ENCODE measurements at regions not wholly inside any gene's neighbourhood (a gene's known extent, or its start where the extent isn't known, plus 50 kb on each side); places are given as distances from the start of the nearest gene placed in this dataset.

DNA sequence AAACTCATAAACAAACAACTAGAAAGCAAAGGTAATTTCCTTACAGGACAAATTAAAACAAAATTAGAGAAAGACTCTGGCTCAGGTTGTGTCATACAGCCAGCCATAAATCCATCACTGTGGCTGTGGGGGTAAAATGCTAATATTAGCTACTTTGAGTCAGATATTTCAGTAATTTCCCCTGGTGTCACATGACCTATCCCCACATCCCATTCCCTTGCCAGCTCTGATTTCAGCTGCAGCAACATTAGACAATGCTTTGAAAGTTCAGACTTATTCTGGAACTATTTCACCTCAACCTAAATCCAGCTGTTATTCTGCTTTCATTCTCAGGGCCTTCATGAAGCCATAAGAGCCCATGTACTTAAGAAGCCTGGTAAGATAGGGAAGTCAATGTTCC is 55.3 kb downstream of the RPL10L start:
- TF ChIP-seq GABPA (IDR thresholded peaks at IDR 0.05 in 1 of 2, conservative IDR thresholded peaks at IDR 0.05 in 1 of 2) (no peak), SP1 (IDR thresholded peaks at IDR 0.05) (no peak), TAF1 (conservative IDR thresholded peaks at IDR 0.05) (no peak), EGR1 (IDR thresholded peaks at IDR 0.05; ENCODE audit: low read depth in 2 of 2) (no peak), HNF4G (IDR thresholded peaks at IDR 0.05) (no peak), YY1 (IDR thresholded peaks at IDR 0.05) (no peak)
- TF ChIP-seq, protein P1, sequence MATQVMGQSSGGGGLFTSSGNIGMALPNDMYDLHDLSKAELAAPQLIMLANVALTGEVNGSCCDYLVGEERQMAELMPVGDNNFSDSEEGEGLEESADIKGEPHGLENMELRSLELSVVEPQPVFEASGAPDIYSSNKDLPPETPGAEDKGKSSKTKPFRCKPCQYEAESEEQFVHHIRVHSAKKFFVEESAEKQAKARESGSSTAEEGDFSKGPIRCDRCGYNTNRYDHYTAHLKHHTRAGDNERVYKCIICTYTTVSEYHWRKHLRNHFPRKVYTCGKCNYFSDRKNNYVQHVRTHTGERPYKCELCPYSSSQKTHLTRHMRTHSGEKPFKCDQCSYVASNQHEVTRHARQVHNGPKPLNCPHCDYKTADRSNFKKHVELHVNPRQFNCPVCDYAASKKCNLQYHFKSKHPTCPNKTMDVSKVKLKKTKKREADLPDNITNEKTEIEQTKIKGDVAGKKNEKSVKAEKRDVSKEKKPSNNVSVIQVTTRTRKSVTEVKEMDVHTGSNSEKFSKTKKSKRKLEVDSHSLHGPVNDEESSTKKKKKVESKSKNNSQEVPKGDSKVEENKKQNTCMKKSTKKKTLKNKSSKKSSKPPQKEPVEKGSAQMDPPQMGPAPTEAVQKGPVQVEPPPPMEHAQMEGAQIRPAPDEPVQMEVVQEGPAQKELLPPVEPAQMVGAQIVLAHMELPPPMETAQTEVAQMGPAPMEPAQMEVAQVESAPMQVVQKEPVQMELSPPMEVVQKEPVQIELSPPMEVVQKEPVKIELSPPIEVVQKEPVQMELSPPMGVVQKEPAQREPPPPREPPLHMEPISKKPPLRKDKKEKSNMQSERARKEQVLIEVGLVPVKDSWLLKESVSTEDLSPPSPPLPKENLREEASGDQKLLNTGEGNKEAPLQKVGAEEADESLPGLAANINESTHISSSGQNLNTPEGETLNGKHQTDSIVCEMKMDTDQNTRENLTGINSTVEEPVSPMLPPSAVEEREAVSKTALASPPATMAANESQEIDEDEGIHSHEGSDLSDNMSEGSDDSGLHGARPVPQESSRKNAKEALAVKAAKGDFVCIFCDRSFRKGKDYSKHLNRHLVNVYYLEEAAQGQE (IDR thresholded peaks at IDR 0.05), result no peak
- no peak for DNase-seq (ENCODE audit: low spot score)

DNA sequence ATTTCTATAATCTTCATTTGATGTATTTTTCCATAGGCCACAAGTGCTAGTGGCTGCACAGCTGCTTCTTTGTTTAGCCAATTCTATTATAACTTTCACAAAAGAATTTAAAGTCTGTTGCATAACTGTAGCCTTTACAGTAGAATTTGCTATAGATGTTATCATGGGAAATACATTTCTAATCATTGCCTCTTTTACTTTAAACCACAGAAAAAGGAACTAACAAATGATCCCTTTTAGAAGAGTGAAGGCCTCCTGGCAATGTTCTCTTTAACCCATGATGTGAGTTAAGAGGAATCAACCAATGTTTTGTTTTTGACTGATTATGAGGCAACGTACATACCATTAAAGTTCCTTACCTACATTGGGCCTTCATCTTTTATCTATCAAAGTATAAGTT is 68.8 kb downstream of the RPL10L start:
- H3K27me3 ChIP-seq (ENCODE audit: control insufficient read depth in 4 of 4, insufficient read depth in 4 of 4, low read length in 3 of 4), result no peaks in the 10 kb centered on the region
- TF ChIP-seq NR2F2 (IDR thresholded peaks at IDR 0.05) (no peak), FOXA1 (IDR thresholded peaks at IDR 0.05) (no peak), HNF4G (IDR thresholded peaks at IDR 0.05) (no peak), JUND (IDR thresholded peaks at IDR 0.05) (no peak), FOXA2 (IDR thresholded peaks at IDR 0.05) (no peak), RXRA (IDR thresholded peaks at IDR 0.05) (no peak), HNF4A (conservative IDR thresholded peaks at IDR 0.05) (no peak), RAD21 (IDR thresholded peaks at IDR 0.05) (no peak), GABPA (IDR thresholded peaks at IDR 0.05 in 1 of 2, conservative IDR thresholded peaks at IDR 0.05 in 1 of 2) (no peak), SP1 (IDR thresholded peaks at IDR 0.05) (no peak), TAF1 (conservative IDR thresholded peaks at IDR 0.05) (no peak), YY1 (IDR thresholded peaks at IDR 0.05) (no peak), EGR1 (IDR thresholded peaks at IDR 0.05; ENCODE audit: low read depth in 2 of 2) (no peak)
- TF ChIP-seq, protein P2, sequence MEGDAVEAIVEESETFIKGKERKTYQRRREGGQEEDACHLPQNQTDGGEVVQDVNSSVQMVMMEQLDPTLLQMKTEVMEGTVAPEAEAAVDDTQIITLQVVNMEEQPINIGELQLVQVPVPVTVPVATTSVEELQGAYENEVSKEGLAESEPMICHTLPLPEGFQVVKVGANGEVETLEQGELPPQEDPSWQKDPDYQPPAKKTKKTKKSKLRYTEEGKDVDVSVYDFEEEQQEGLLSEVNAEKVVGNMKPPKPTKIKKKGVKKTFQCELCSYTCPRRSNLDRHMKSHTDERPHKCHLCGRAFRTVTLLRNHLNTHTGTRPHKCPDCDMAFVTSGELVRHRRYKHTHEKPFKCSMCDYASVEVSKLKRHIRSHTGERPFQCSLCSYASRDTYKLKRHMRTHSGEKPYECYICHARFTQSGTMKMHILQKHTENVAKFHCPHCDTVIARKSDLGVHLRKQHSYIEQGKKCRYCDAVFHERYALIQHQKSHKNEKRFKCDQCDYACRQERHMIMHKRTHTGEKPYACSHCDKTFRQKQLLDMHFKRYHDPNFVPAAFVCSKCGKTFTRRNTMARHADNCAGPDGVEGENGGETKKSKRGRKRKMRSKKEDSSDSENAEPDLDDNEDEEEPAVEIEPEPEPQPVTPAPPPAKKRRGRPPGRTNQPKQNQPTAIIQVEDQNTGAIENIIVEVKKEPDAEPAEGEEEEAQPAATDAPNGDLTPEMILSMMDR (IDR thresholded peaks at IDR 0.05; ENCODE audit: low read depth, low read length, missing input control), result no peak
- TF ChIP-seq, protein P1 (IDR thresholded peaks at IDR 0.05), result no peak
- TF ChIP-seq, protein P3, sequence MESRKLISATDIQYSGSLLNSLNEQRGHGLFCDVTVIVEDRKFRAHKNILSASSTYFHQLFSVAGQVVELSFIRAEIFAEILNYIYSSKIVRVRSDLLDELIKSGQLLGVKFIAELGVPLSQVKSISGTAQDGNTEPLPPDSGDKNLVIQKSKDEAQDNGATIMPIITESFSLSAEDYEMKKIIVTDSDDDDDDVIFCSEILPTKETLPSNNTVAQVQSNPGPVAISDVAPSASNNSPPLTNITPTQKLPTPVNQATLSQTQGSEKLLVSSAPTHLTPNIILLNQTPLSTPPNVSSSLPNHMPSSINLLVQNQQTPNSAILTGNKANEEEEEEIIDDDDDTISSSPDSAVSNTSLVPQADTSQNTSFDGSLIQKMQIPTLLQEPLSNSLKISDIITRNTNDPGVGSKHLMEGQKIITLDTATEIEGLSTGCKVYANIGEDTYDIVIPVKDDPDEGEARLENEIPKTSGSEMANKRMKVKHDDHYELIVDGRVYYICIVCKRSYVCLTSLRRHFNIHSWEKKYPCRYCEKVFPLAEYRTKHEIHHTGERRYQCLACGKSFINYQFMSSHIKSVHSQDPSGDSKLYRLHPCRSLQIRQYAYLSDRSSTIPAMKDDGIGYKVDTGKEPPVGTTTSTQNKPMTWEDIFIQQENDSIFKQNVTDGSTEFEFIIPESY (IDR thresholded peaks at IDR 0.05), result no peak
- TF ChIP-seq, protein P4, sequence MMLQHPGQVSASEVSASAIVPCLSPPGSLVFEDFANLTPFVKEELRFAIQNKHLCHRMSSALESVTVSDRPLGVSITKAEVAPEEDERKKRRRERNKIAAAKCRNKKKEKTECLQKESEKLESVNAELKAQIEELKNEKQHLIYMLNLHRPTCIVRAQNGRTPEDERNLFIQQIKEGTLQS (IDR thresholded peaks at IDR 0.05), result no peak
- TF ChIP-seq, protein P5, sequence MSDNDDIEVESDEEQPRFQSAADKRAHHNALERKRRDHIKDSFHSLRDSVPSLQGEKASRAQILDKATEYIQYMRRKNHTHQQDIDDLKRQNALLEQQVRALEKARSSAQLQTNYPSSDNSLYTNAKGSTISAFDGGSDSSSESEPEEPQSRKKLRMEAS (IDR thresholded peaks at IDR 0.05), result no peak
- WGBS, result 76% methylated on average over 1 of the region's 1 CpG
- H3K4me3 ChIP-seq (ENCODE audit: low read depth in 1 of 3, low read length in 3 of 3), result no peak overlapping the region
- no peak overlapping the region for H3K27ac ChIP-seq (ENCODE audit: low read depth in 1 of 2, low read length in 2 of 2)
- no peak overlapping the region for H3K9ac ChIP-seq (ENCODE audit: low read depth in 1 of 2, low read length in 2 of 2)
- H3K36me3 ChIP-seq (ENCODE audit: control insufficient read depth in 4 of 4, insufficient read depth in 3 of 4, low read depth in 1 of 4, low read length in 3 of 4), result no peaks in the 10 kb centered on the region
- DNase-seq (ENCODE audit: low spot score), result no peak
- H3K9me3 ChIP-seq (ENCODE audit: control insufficient read depth in 4 of 4, low read length in 3 of 4), result no peaks in the 10 kb centered on the region
- H3K4me1 ChIP-seq (ENCODE audit: control insufficient read depth in 4 of 4, insufficient read depth in 4 of 4, low read length in 3 of 4), result no peaks in the 10 kb centered on the region

More for the DNA sequence above, 55.3 kb downstream of the RPL10L start:
- Histone ChIP-seq H3K4me3 (ENCODE audit: low read depth in 1 of 3, low read length in 3 of 3) (no peak overlapping the region), H3K4me1 (ENCODE audit: control insufficient read depth in 4 of 4, insufficient read depth in 4 of 4, low read length in 3 of 4) (no peaks in the 10 kb centered on the region), H3K9me3 (ENCODE audit: control insufficient read depth in 4 of 4, low read length in 3 of 4) (no peaks in the 10 kb centered on the region), H3K36me3 (ENCODE audit: control insufficient read depth in 4 of 4, insufficient read depth in 3 of 4, low read depth in 1 of 4, low read length in 3 of 4) (no peaks in the 10 kb centered on the region), H3K9ac (ENCODE audit: low read depth in 1 of 2, low read length in 2 of 2) (no peak overlapping the region), H3K27me3 (ENCODE audit: control insufficient read depth in 4 of 4, insufficient read depth in 4 of 4, low read length in 3 of 4) (no peaks in the 10 kb centered on the region), H3K27ac (ENCODE audit: low read depth in 1 of 2, low read length in 2 of 2) (no peak overlapping the region)

Measured in liver (tissue), 8 donors.